ENCODE measurements at regions not wholly inside any gene's neighbourhood (a gene's known extent, or its start where the extent isn't known, plus 50 kb on each side); places are given as distances from the start of the nearest gene placed in this dataset.

DNA sequence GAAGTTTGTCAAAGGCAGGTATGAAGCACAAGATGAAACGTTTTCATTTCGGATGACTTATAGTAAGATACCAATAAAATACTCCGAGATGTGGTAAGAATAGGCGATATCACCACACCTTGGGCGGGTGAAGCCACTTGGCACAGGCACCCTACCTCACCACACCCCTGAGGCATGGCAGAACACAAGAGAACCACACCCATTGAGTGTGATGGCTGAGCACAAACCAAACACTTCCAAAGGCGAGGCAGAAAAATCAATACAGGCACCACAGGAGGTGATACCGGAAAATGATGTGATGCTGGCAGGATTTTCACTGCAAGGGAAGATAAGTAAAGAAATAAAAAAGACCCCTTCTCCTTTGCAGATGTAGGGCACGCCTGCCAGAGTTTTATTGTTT, 332.9 kb upstream of the PRDM1 start:
- TF ChIP-seq, protein P1, sequence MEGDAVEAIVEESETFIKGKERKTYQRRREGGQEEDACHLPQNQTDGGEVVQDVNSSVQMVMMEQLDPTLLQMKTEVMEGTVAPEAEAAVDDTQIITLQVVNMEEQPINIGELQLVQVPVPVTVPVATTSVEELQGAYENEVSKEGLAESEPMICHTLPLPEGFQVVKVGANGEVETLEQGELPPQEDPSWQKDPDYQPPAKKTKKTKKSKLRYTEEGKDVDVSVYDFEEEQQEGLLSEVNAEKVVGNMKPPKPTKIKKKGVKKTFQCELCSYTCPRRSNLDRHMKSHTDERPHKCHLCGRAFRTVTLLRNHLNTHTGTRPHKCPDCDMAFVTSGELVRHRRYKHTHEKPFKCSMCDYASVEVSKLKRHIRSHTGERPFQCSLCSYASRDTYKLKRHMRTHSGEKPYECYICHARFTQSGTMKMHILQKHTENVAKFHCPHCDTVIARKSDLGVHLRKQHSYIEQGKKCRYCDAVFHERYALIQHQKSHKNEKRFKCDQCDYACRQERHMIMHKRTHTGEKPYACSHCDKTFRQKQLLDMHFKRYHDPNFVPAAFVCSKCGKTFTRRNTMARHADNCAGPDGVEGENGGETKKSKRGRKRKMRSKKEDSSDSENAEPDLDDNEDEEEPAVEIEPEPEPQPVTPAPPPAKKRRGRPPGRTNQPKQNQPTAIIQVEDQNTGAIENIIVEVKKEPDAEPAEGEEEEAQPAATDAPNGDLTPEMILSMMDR (IDR thresholded peaks at IDR 0.05), result no peak
- TF ChIP-seq POLR2A (IDR thresholded peaks at IDR 0.05), result no peak
